A673 (cell line): ENCODE measurements at regions not wholly inside any gene's neighbourhood (a gene's known extent, or its start where the extent isn't known, plus 50 kb on each side); places are given as distances from the start of the nearest gene placed in this dataset.
"Not testable (repeated sequence)": the region's sequence is repeated elsewhere in the genome, so short reads cannot be mapped to it uniquely, and the experiment has no call there.

Source experiments
- BruUV-seq: library from RNA; stranded (reverse); fragments of 400-500 nt; replicated peaks from 2 replicates; lab custom pipeline; 2021; lab: Mats Ljungman, UMichigan
- CTCF ChIA-PET: fragments of 300-600 bp; sonication (Branson Sonifier 250); formaldehyde crosslinking; loops from one replicate; lab custom pipeline; 2022; ENCODE audit warnings: antibody characterized with exemption; lab: Charles Lee
- POLR2A ChIA-PET: fragments of 300-600 bp; sonication (Branson Sonifier 250); formaldehyde crosslinking; loops from one replicate; lab custom pipeline; 2022; ENCODE audit warnings: antibody characterized with exemption; ENCODE audit not compliant: low non-redundant PET; lab: Charles Lee
- DNase-seq: peaks from one replicate; pipeline ENCODE4 v3.0.0-alpha.2; 2015; ENCODE audit warnings: low spot score
- H3K27ac ChIP-seq: fragments of 200-600 bp; sonication (generic); 2 replicates; pipeline ENCODE4 v1.5.1; 2016; ENCODE audit warnings: mixed run types, low read depth, mild to moderate bottlenecking, mixed read lengths, antibody characterized with exemption, low read length; ENCODE audit not compliant: poor library complexity, severe bottlenecking
- H3K27me3 ChIP-seq: fragments of 200-600 bp; sonication (generic); replicated peaks from 2 replicates; pipeline ENCODE4 v1.6.1; 2017; ENCODE audit warnings: mixed run types, low read depth, mild to moderate bottlenecking, mixed read lengths, antibody characterized with exemption, low read length; ENCODE audit not compliant: insufficient read depth, poor library complexity
- H3K36me3 ChIP-seq: fragments of 200-600 bp; sonication (generic); 2 replicates; pipeline ENCODE4 v1.6.1; 2016; ENCODE audit warnings: mixed run types, mild to moderate bottlenecking, mixed read lengths, antibody characterized with exemption, low read length; ENCODE audit not compliant: insufficient read depth, poor library complexity, severe bottlenecking
- H3K4me1 ChIP-seq: fragments of 200-600 bp; sonication (generic); 2 replicates; pipeline ENCODE4 v1.6.1; 2017; ENCODE audit warnings: mixed run types, mild to moderate bottlenecking, mixed read lengths, antibody characterized with exemption, low read length; ENCODE audit not compliant: insufficient read depth, poor library complexity, severe bottlenecking
- H3K4me3 ChIP-seq: fragments of 200-600 bp; sonication (generic); 2 replicates; pipeline ENCODE4 v1.5.1; 2016; ENCODE audit warnings: low read depth, mixed run types, mild to moderate bottlenecking, mixed read lengths, low read length; ENCODE audit not compliant: poor library complexity, severe bottlenecking
- H3K9me3 ChIP-seq: fragments of 200-600 bp; sonication (generic); 2 replicates; pipeline ENCODE4 v1.6.1; 2016; ENCODE audit warnings: mixed run types, low read depth, mild to moderate bottlenecking, mixed read lengths, antibody characterized with exemption, low read length; ENCODE audit not compliant: poor library complexity, severe bottlenecking
- EZH2 ChIP-seq: fragments of 200-600 bp; sonication (generic); IDR thresholded peaks from 2 replicates; pipeline ENCODE4 v1.6.1; 2017; ENCODE audit warnings: borderline replicate concordance, low read depth, mild to moderate bottlenecking, mixed read lengths, antibody characterized with exemption, low read length; ENCODE audit not compliant: poor library complexity, severe bottlenecking
- intact Hi-C: fragments of 100-400 bp; cut with micrococcal nuclease; formaldehyde crosslinking; loops from one replicate; pipeline ENCODE4 v1.10.0; 2022; ENCODE audit not compliant: unreplicated experiment
- TF ChIP-seq, protein P1 (sequence below): fragments of 300-800, 200-600 bp; sonication (generic); conservative IDR thresholded peaks from 2 replicates; pipeline ENCODE4 v1.5.1; 2017; ENCODE audit warnings: low read depth, mild to moderate bottlenecking, antibody characterized with exemption, low read length, moderate library complexity, mixed read lengths

GRCh38 chr5:92544596-92544995 lies 1036.4 kb downstream of the NR2F1-AS1 start:
- H3K36me3 ChIP-seq = no peaks in the 10 kb centered on the region
- H3K9me3 ChIP-seq = no peaks in the 10 kb centered on the region
- no TSS peak for BruUV-seq
- no peaks in the 10 kb centered on the region for H3K27me3 ChIP-seq
- ChIA-PET POLR2A (no interaction called here), CTCF (no interaction called here)
- no peak for DNase-seq
- no peak overlapping the region for H3K4me3 ChIP-seq
- intact Hi-C loops = no loop called here
- TF ChIP-seq EZH2 = no peak
- TF ChIP-seq, protein P1, sequence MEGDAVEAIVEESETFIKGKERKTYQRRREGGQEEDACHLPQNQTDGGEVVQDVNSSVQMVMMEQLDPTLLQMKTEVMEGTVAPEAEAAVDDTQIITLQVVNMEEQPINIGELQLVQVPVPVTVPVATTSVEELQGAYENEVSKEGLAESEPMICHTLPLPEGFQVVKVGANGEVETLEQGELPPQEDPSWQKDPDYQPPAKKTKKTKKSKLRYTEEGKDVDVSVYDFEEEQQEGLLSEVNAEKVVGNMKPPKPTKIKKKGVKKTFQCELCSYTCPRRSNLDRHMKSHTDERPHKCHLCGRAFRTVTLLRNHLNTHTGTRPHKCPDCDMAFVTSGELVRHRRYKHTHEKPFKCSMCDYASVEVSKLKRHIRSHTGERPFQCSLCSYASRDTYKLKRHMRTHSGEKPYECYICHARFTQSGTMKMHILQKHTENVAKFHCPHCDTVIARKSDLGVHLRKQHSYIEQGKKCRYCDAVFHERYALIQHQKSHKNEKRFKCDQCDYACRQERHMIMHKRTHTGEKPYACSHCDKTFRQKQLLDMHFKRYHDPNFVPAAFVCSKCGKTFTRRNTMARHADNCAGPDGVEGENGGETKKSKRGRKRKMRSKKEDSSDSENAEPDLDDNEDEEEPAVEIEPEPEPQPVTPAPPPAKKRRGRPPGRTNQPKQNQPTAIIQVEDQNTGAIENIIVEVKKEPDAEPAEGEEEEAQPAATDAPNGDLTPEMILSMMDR = no peak
- H3K4me1 ChIP-seq = no peaks in the 10 kb centered on the region
- no peak overlapping the region for H3K27ac ChIP-seq

GRCh38 chr5:92544036-92544435 lies 1037.0 kb downstream of the NR2F1-AS1 start:
- DNase-seq = no peak
- ChIA-PET POLR2A (no interaction called here), CTCF (no interaction called here)
- Histone ChIP-seq H3K36me3 (no peaks in the 10 kb centered on the region), H3K9me3 (no peaks in the 10 kb centered on the region), H3K27ac (no peak overlapping the region), H3K4me1 (no peaks in the 10 kb centered on the region), H3K4me3 (no peak overlapping the region), H3K27me3 (no peaks in the 10 kb centered on the region)
- TF ChIP-seq, protein P1 = no peak
- no peak for TF ChIP-seq EZH2
- intact Hi-C loops = no loop called here
- BruUV-seq = no TSS peak

- H3K27ac ChIP-seq = no peak overlapping the region
- intact Hi-C loops = no loop called here
These were observed 1037.8 kb downstream of the NR2F1-AS1 start for GRCh38 chr5:92543201-92543600.

DNA sequence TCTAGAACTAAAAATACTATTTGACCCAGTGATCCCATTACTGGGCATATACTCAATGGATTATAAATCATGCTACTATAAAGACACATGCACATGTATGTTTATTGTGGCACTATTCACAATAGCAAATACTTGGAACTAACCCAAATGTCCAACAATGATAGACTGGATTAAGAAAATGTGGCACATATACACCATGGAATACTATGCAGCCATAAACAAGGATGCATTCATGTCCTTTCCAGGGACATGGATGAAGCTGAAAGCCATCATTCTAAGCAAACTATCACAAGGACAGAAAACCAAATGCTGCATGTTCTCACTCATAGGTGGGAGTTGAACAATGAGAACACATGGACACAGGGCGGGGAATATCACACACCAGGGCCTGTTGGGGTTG lies 1039.0 kb downstream of the NR2F1-AS1 start:
- H3K27me3 ChIP-seq, DNase-seq, H3K27ac ChIP-seq, BruUV-seq, H3K9me3 ChIP-seq, H3K4me3 ChIP-seq, CTCF ChIA-PET, H3K4me1 ChIP-seq, POLR2A ChIA-PET, H3K36me3 ChIP-seq, intact Hi-C loops: not testable (repeated sequence)

More at GRCh38 chr5:92543201-92543600, 1037.8 kb downstream of the NR2F1-AS1 start:
- Histone ChIP-seq H3K4me1 (no peaks in the 10 kb centered on the region), H3K27me3 (no peaks in the 10 kb centered on the region), H3K4me3 (no peak overlapping the region), H3K36me3 (no peaks in the 10 kb centered on the region), H3K9me3 (no peaks in the 10 kb centered on the region)
- ChIA-PET CTCF (no interaction called here), POLR2A (no interaction called here)
- BruUV-seq = no TSS peak
- DNase-seq = no peak
- TF ChIP-seq, protein P1 = no peak
- TF ChIP-seq EZH2 = no peak
